ENCODE measurements at regions not wholly inside any gene's neighbourhood (a gene's known extent, or its start where the extent isn't known, plus 50 kb on each side); places are given as distances from the start of the nearest gene placed in this dataset.

GRCh38 chr16:6863135-6863534 lies 469.5 kb upstream of the RBFOX1 start:
- Mint-ChIP-seq H3K4me1 (ENCODE audit: unreplicated experiment) (no peaks in the 10 kb centered on the region), H3K27ac (no peak overlapping the region), H3K4me3 (no peak overlapping the region), H3K27me3 (peaks cover 19% of the 10 kb centered on the region), H3K9me3 (no peaks in the 10 kb centered on the region), H3K36me3 (no peaks in the 10 kb centered on the region)
- DNase-seq (ENCODE audit: extremely low spot score, unreplicated experiment), result no peak
- no peak for TF ChIP-seq CTCF (conservative IDR thresholded peaks at IDR 0.05)

- no peak for TF ChIP-seq CTCF (conservative IDR thresholded peaks at IDR 0.05)
- no peaks in the 10 kb centered on the region for H3K9me3 Mint-ChIP-seq
- peaks cover 28% of the 10 kb centered on the region for H3K27me3 Mint-ChIP-seq
- no peaks in the 10 kb centered on the region for H3K36me3 Mint-ChIP-seq
- H3K27ac Mint-ChIP-seq, result no peak overlapping the region
- DNase-seq (ENCODE audit: extremely low spot score, unreplicated experiment), result no peak
- H3K4me3 Mint-ChIP-seq, result no peak overlapping the region
- H3K4me1 Mint-ChIP-seq (ENCODE audit: unreplicated experiment), result no peaks in the 10 kb centered on the region
These were observed 470.7 kb upstream of the RBFOX1 start for GRCh38 chr16:6861815-6862477.

GRCh38 chr16:6861135-6861814 lies 471.4 kb upstream of the RBFOX1 start:
- no peak overlapping the region for H3K4me3 Mint-ChIP-seq
- no peaks in the 10 kb centered on the region for H3K9me3 Mint-ChIP-seq
- H3K4me1 Mint-ChIP-seq (ENCODE audit: unreplicated experiment), result no peaks in the 10 kb centered on the region
- H3K27ac Mint-ChIP-seq, result no peak overlapping the region
- H3K27me3 Mint-ChIP-seq, result peaks cover 33% of the 10 kb centered on the region
- DNase-seq (ENCODE audit: extremely low spot score, unreplicated experiment), result no peak
- H3K36me3 Mint-ChIP-seq, result no peaks in the 10 kb centered on the region
- TF ChIP-seq CTCF (conservative IDR thresholded peaks at IDR 0.05), result no peak

- no peak for TF ChIP-seq CTCF (conservative IDR thresholded peaks at IDR 0.05)
- Mint-ChIP-seq H3K4me1 (ENCODE audit: unreplicated experiment) (no peaks in the 10 kb centered on the region), H3K9me3 (no peaks in the 10 kb centered on the region), H3K27me3 (peaks cover 40% of the 10 kb centered on the region), H3K4me3 (no peak overlapping the region), H3K27ac (no peak overlapping the region), H3K36me3 (no peaks in the 10 kb centered on the region)
- DNase-seq (ENCODE audit: extremely low spot score, unreplicated experiment), result no peak
These were observed 475.1 kb upstream of the RBFOX1 start for GRCh38 chr16:6857575-6857974.

GRCh38 chr16:6856578-6856977 lies 476.1 kb upstream of the RBFOX1 start:
- Mint-ChIP-seq H3K4me3 (no peak overlapping the region), H3K27me3 (peaks cover 37% of the 10 kb centered on the region), H3K4me1 (ENCODE audit: unreplicated experiment) (no peaks in the 10 kb centered on the region), H3K9me3 (no peaks in the 10 kb centered on the region), H3K36me3 (no peaks in the 10 kb centered on the region), H3K27ac (no peak overlapping the region)
- no peak for TF ChIP-seq CTCF (conservative IDR thresholded peaks at IDR 0.05)
- DNase-seq (ENCODE audit: extremely low spot score, unreplicated experiment), result no peak
